Type B pancreatic cell (in vitro differentiated cells): ENCODE measurements at regions not wholly inside any gene's neighbourhood (a gene's known extent, or its start where the extent isn't known, plus 50 kb on each side); places are given as distances from the start of the nearest gene placed in this dataset.

Source experiments
- DNase-seq: peaks from one replicate; pipeline ENCODE4 v3.0.0; 2021; ENCODE audit warnings: mixed read lengths; ENCODE audit not compliant: unreplicated experiment; ENCODE audit errors: extremely low spot score
- H3K27ac Mint-ChIP-seq: 2 replicates; pipeline ENCODE4 v1.8.0; 2021; ENCODE audit warnings: mild to moderate bottlenecking, mixed read lengths
- H3K27me3 Mint-ChIP-seq: 2 replicates; pipeline ENCODE4 v1.8.0; 2021; ENCODE audit warnings: mixed read lengths
- H3K36me3 Mint-ChIP-seq: 2 replicates; pipeline ENCODE4 v1.8.0; 2021; ENCODE audit warnings: mixed read lengths
- H3K4me1 Mint-ChIP-seq: one replicate; pipeline ENCODE4 v1.8.0; 2021; ENCODE audit warnings: mixed read lengths; ENCODE audit not compliant: unreplicated experiment
- H3K4me3 Mint-ChIP-seq: 2 replicates; pipeline ENCODE4 v1.8.0; 2021; ENCODE audit warnings: mild to moderate bottlenecking, mixed read lengths
- H3K9me3 Mint-ChIP-seq: 2 replicates; pipeline ENCODE4 v1.8.0; 2021; ENCODE audit warnings: mixed read lengths
- TF ChIP-seq, protein P1 (sequence below): fragments of 200-600 bp; sonication (generic); conservative IDR thresholded peaks from 2 replicates; pipeline ENCODE4 v1.5.0; 2021; ENCODE audit warnings: antibody characterized with exemption, mild to moderate bottlenecking

DNA sequence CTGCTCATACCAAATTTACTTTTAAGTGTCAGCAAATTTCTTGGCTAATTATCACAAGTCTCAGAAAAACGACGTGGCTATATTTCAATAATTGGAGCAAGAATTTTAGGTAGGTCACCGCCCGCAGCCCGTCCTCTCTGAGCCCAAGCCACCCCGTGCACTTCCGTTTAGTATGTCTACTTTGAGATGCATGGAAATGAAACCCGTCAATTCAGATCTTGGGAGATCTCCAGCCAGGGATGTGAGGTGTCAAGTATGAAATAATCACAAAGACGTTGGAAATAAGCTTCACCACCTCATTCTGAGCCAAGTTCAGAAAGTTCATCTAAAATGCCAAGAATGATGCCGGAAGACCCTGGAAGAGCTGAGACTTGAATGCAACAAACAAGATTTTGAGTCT, 132.6 kb upstream of the IRF2BP2 start:
- H3K36me3 Mint-ChIP-seq = no peaks in the 10 kb centered on the region
- DNase-seq = no peak
- no peaks in the 10 kb centered on the region for H3K9me3 Mint-ChIP-seq
- H3K4me1 Mint-ChIP-seq = peaks cover 53% of the 10 kb centered on the region
- no peak overlapping the region for H3K27ac Mint-ChIP-seq
- no peak overlapping the region for H3K4me3 Mint-ChIP-seq
- TF ChIP-seq, protein P1, sequence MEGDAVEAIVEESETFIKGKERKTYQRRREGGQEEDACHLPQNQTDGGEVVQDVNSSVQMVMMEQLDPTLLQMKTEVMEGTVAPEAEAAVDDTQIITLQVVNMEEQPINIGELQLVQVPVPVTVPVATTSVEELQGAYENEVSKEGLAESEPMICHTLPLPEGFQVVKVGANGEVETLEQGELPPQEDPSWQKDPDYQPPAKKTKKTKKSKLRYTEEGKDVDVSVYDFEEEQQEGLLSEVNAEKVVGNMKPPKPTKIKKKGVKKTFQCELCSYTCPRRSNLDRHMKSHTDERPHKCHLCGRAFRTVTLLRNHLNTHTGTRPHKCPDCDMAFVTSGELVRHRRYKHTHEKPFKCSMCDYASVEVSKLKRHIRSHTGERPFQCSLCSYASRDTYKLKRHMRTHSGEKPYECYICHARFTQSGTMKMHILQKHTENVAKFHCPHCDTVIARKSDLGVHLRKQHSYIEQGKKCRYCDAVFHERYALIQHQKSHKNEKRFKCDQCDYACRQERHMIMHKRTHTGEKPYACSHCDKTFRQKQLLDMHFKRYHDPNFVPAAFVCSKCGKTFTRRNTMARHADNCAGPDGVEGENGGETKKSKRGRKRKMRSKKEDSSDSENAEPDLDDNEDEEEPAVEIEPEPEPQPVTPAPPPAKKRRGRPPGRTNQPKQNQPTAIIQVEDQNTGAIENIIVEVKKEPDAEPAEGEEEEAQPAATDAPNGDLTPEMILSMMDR = no peak
- H3K27me3 Mint-ChIP-seq = no peaks in the 10 kb centered on the region

DNA sequence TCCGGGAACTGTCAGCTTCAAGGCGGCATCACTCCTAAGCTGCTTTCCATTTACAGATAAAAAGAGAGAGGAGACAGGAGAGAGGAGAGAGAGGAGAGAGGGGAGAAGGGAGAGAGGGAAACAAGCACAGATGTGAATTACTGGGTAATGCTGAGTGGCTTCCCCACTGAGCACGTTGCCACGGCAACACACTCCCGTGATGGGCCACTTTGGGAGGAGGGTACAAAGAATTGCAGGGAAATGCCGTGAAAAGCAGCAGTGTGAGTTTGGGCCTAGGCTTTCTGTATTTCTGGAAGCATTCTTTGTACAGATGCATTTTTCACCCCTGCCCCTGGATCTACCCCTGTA, 128.0 kb upstream of the IRF2BP2 start:
- peak overlapping the region; percentile 68 for H3K27ac Mint-ChIP-seq
- no peaks in the 10 kb centered on the region for H3K36me3 Mint-ChIP-seq
- DNase-seq = no peak
- peaks cover 40% of the 10 kb centered on the region for H3K4me1 Mint-ChIP-seq
- H3K27me3 Mint-ChIP-seq = no peaks in the 10 kb centered on the region
- H3K4me3 Mint-ChIP-seq = peak overlapping the region; percentile 61
- TF ChIP-seq, protein P1 = no peak
- no peaks in the 10 kb centered on the region for H3K9me3 Mint-ChIP-seq

DNA sequence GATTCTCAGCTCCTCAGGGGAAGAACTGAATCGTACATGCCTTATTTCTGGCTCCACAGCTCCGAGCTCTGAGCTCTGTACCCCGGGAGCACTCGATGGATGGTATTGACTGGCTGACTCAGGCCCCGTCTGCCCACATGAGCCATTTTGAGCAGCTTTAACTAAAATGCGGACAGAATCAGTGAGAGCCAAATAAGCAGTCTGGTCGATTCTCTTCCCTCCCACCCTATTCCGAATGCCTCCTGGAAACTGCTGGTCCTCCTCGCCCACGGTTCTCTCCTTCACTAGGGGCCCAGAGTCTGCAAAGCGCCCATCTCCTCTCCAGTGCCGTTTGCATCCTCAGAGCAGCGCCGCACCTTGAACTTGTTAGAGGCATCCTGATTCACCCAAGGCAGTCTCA, 125.9 kb upstream of the IRF2BP2 start:
- TF ChIP-seq, protein P1 = no peak
- no peak overlapping the region for H3K4me3 Mint-ChIP-seq
- H3K27ac Mint-ChIP-seq = peak overlapping the region; percentile 14
- DNase-seq = no peak
- H3K27me3 Mint-ChIP-seq = no peaks in the 10 kb centered on the region
- no peaks in the 10 kb centered on the region for H3K9me3 Mint-ChIP-seq
- no peaks in the 10 kb centered on the region for H3K36me3 Mint-ChIP-seq
- peaks cover 47% of the 10 kb centered on the region for H3K4me1 Mint-ChIP-seq

DNA sequence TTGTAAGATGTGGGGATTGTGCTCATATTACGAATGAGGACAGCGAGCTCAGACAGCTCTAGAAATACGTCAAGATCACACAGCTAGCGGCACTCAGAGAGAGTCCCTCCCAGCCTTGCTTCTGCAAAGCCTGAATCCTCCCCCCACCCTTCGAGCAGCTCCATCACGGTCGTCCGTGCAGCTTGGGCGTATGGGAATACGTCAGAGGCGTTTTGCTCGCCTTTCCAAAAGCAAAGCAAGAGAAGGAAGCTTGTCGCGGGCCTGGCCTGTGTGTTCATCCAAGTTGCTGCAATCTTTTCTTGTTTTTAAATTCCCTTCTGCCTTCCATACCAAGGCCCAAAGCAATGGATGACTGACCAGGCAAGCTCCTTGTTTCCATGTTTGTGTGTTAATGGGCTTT, 125.5 kb upstream of the IRF2BP2 start:
- no peaks in the 10 kb centered on the region for H3K9me3 Mint-ChIP-seq
- H3K27me3 Mint-ChIP-seq = no peaks in the 10 kb centered on the region
- no peak for DNase-seq
- no peak overlapping the region for H3K4me3 Mint-ChIP-seq
- H3K27ac Mint-ChIP-seq = peak overlapping the region; percentile 14
- peaks cover 47% of the 10 kb centered on the region for H3K4me1 Mint-ChIP-seq
- TF ChIP-seq, protein P1 = no peak
- no peaks in the 10 kb centered on the region for H3K36me3 Mint-ChIP-seq

DNA sequence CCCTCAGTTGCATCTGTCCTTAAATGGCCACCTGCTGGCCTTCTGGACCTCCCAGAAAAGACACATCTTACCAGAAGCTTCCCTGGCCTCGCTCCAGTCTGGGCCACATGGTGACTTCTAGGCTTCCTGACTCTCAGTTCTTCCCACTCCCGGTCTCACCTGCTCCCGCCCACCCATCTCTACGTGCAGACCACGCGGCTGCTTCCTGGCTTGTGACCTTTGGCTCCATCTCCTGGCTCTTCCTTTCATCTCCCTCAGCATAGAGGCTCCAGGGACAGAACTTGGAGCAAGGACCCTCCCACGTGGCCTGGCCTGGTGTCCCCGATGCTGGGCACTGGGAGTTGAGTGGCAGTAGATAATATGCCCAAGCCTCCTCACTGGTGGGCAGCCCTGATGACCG, 124.9 kb upstream of the IRF2BP2 start:
- TF ChIP-seq, protein P1 = no peak
- no peaks in the 10 kb centered on the region for H3K9me3 Mint-ChIP-seq
- H3K36me3 Mint-ChIP-seq = no peaks in the 10 kb centered on the region
- peaks cover 52% of the 10 kb centered on the region for H3K4me1 Mint-ChIP-seq
- DNase-seq = no peak
- H3K4me3 Mint-ChIP-seq = no peak overlapping the region
- no peak overlapping the region for H3K27ac Mint-ChIP-seq
- no peaks in the 10 kb centered on the region for H3K27me3 Mint-ChIP-seq

DNA sequence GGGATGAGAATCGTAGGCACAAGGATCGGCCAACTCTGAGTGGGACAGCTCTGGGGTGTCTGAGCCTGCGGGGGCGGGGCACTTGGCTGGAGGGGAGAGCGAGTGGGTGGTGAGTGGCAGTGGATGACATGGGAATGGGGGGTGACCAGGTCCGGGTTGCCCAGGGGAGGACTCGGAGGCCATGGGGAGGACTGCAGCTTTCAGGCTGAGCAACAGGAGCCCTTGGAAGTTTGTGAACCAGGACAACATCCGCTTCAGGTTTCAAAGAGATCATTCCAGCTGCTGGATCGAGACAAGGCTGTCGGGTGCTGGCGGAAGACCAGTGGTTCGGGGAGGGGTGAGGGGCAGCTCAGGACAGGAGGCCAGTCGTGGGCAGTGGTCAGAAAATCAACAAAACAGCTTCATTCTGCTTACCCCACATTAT, 124.4 kb upstream of the IRF2BP2 start:
- no peaks in the 10 kb centered on the region for H3K27me3 Mint-ChIP-seq
- no peaks in the 10 kb centered on the region for H3K36me3 Mint-ChIP-seq
- TF ChIP-seq, protein P1 = no peak
- no peak for DNase-seq
- H3K4me1 Mint-ChIP-seq = peaks cover 56% of the 10 kb centered on the region
- H3K9me3 Mint-ChIP-seq = no peaks in the 10 kb centered on the region
- no peak overlapping the region for H3K4me3 Mint-ChIP-seq
- no peak overlapping the region for H3K27ac Mint-ChIP-seq
